ENCODE measurements at regions not wholly inside any gene's neighbourhood (a gene's known extent, or its start where the extent isn't known, plus 50 kb on each side); places are given as distances from the start of the nearest gene placed in this dataset.

DNA sequence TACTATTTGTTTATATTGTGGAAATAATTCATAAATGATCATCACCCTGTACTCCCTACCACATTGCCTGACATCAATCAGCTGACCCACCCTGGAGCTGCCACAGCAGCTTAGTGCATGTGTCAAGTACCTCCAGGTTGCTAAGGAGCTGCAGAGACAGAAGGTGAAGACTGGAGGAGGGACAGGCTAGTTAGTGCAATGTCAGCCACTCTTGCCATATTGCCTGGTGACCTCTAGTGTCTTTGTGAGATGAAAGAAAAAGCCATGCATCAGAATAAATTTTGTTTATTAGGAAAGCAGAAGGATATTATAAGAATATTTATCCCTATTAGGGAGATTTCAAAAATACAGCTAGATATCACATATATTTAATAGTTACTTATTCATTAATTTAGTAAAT, 243.9 kb upstream of the FAT4 start:
- no peaks in the 10 kb centered on the region for H3K9me2 ChIP-seq (ENCODE audit: low read depth, low read length)
- H3K4me1 ChIP-seq (ENCODE audit: insufficient read depth, low read length, severe bottlenecking), result no peaks in the 10 kb centered on the region

GRCh38 chr4:125062115-125063050, 252.4 kb upstream of the FAT4 start:
- Histone ChIP-seq H3K4me2 (ENCODE audit: low read length) (no peak overlapping the region), H3K27ac (ENCODE audit: low read depth, low read length, poor library complexity, severe bottlenecking) (no peak overlapping the region)
- no peak for TF ChIP-seq EZH2 (IDR thresholded peaks at IDR 0.05; ENCODE audit: borderline replicate concordance, low read length)
- TF ChIP-seq, protein P1, sequence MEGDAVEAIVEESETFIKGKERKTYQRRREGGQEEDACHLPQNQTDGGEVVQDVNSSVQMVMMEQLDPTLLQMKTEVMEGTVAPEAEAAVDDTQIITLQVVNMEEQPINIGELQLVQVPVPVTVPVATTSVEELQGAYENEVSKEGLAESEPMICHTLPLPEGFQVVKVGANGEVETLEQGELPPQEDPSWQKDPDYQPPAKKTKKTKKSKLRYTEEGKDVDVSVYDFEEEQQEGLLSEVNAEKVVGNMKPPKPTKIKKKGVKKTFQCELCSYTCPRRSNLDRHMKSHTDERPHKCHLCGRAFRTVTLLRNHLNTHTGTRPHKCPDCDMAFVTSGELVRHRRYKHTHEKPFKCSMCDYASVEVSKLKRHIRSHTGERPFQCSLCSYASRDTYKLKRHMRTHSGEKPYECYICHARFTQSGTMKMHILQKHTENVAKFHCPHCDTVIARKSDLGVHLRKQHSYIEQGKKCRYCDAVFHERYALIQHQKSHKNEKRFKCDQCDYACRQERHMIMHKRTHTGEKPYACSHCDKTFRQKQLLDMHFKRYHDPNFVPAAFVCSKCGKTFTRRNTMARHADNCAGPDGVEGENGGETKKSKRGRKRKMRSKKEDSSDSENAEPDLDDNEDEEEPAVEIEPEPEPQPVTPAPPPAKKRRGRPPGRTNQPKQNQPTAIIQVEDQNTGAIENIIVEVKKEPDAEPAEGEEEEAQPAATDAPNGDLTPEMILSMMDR (IDR thresholded peaks at IDR 0.05; ENCODE audit: low read length), result no peak

More for the DNA sequence above, 243.9 kb upstream of the FAT4 start:
- no peaks in the 10 kb centered on the region for H3K79me2 ChIP-seq (ENCODE audit: insufficient read depth, low read length)
- H4K20me1 ChIP-seq (ENCODE audit: insufficient read depth, low read length), result no peaks in the 10 kb centered on the region
- no peaks in the 10 kb centered on the region for H3K9me3 ChIP-seq (ENCODE audit: low read length)
- H3F3A ChIP-seq (ENCODE audit: insufficient read depth, low read length), result no peaks in the 10 kb centered on the region
- no peak overlapping the region for H3K4me3 ChIP-seq (ENCODE audit: low read depth, low read length, poor library complexity, severe bottlenecking)
- H3K4me2 ChIP-seq (ENCODE audit: low read length), result no peak overlapping the region
- no peak overlapping the region for H2AFZ ChIP-seq (ENCODE audit: low read length)
- no peak overlapping the region for H3K9ac ChIP-seq (ENCODE audit: low read length)
- H3K27ac ChIP-seq (ENCODE audit: low read depth, low read length, poor library complexity, severe bottlenecking), result no peak overlapping the region
- no peaks in the 10 kb centered on the region for H3K36me3 ChIP-seq (ENCODE audit: insufficient read depth, low read length)
- TF ChIP-seq, protein P1 (IDR thresholded peaks at IDR 0.05; ENCODE audit: low read length), result no peak
- no peak for TF ChIP-seq EZH2 (IDR thresholded peaks at IDR 0.05; ENCODE audit: borderline replicate concordance, low read length)
- H3K27me3 ChIP-seq (ENCODE audit: insufficient read depth, low read length), result no peaks in the 10 kb centered on the region

GRCh38 chr4:125060376-125060775, 254.4 kb upstream of the FAT4 start:
- Histone ChIP-seq H3K4me2 (ENCODE audit: low read length) (no peak overlapping the region), H3K9ac (ENCODE audit: low read length) (no peak overlapping the region), H3K9me2 (ENCODE audit: low read depth, low read length) (no peaks in the 10 kb centered on the region), H3K4me1 (ENCODE audit: insufficient read depth, low read length, severe bottlenecking) (no peaks in the 10 kb centered on the region), H2AFZ (ENCODE audit: low read length) (no peak overlapping the region), H3K36me3 (ENCODE audit: insufficient read depth, low read length) (no peaks in the 10 kb centered on the region), H3F3A (ENCODE audit: insufficient read depth, low read length) (no peaks in the 10 kb centered on the region), H3K79me2 (ENCODE audit: insufficient read depth, low read length) (no peaks in the 10 kb centered on the region), H4K20me1 (ENCODE audit: insufficient read depth, low read length) (no peaks in the 10 kb centered on the region), H3K4me3 (ENCODE audit: low read depth, low read length, poor library complexity, severe bottlenecking) (no peak overlapping the region), H3K27me3 (ENCODE audit: insufficient read depth, low read length) (no peaks in the 10 kb centered on the region), H3K27ac (ENCODE audit: low read depth, low read length, poor library complexity, severe bottlenecking) (no peak overlapping the region), H3K9me3 (ENCODE audit: low read length) (no peaks in the 10 kb centered on the region)
- TF ChIP-seq EZH2 (IDR thresholded peaks at IDR 0.05; ENCODE audit: borderline replicate concordance, low read length), result no peak
- TF ChIP-seq, protein P1 (IDR thresholded peaks at IDR 0.05; ENCODE audit: low read length), result no peak

More at GRCh38 chr4:125062115-125063050, 252.4 kb upstream of the FAT4 start:
- no peak overlapping the region for H2AFZ ChIP-seq (ENCODE audit: low read length)
- no peaks in the 10 kb centered on the region for H3F3A ChIP-seq (ENCODE audit: insufficient read depth, low read length)
- no peaks in the 10 kb centered on the region for H3K4me1 ChIP-seq (ENCODE audit: insufficient read depth, low read length, severe bottlenecking)
- no peaks in the 10 kb centered on the region for H3K9me3 ChIP-seq (ENCODE audit: low read length)
- no peaks in the 10 kb centered on the region for H3K27me3 ChIP-seq (ENCODE audit: insufficient read depth, low read length)
- H3K36me3 ChIP-seq (ENCODE audit: insufficient read depth, low read length), result no peaks in the 10 kb centered on the region
- no peak overlapping the region for H3K9ac ChIP-seq (ENCODE audit: low read length)
- no peaks in the 10 kb centered on the region for H4K20me1 ChIP-seq (ENCODE audit: insufficient read depth, low read length)
- no peak overlapping the region for H3K4me3 ChIP-seq (ENCODE audit: low read depth, low read length, poor library complexity, severe bottlenecking)
- H3K9me2 ChIP-seq (ENCODE audit: low read depth, low read length), result no peaks in the 10 kb centered on the region
- H3K79me2 ChIP-seq (ENCODE audit: insufficient read depth, low read length), result no peaks in the 10 kb centered on the region

Data from OCI-LY1 (cell line).